LHCN-M2 (cell line): ENCODE measurements at regions not wholly inside any gene's neighbourhood (a gene's known extent, or its start where the extent isn't known, plus 50 kb on each side); places are given as distances from the start of the nearest gene placed in this dataset.
"Not testable (repeated sequence)": the region's sequence is repeated elsewhere in the genome, so short reads cannot be mapped to it uniquely, and the experiment has no call there.

Experiments used
- DNase-seq: peaks from one replicate; pipeline ENCODE4 v3.0.0-alpha.2; 2012; ENCODE audit warnings: low read depth

DNA sequence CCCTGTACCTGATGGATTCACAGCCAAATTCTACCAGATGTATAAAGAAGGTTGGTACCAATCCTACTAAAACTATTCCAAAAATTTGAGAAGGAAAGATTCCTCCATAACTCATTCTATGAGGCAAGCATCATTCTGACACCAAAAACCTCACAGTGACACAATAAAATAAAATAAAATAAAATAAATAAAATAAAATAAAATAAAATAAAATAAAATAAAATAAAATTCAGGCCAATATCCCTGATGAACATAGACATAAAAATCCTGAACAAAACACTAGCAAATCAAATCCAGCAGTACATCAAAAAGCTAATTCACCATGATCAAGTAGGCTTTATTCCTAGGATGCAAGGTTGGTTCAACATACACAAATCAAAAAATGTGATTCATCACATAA, 108.1 kb downstream of the PROX1 start:
- DNase-seq: not testable (repeated sequence)

DNA sequence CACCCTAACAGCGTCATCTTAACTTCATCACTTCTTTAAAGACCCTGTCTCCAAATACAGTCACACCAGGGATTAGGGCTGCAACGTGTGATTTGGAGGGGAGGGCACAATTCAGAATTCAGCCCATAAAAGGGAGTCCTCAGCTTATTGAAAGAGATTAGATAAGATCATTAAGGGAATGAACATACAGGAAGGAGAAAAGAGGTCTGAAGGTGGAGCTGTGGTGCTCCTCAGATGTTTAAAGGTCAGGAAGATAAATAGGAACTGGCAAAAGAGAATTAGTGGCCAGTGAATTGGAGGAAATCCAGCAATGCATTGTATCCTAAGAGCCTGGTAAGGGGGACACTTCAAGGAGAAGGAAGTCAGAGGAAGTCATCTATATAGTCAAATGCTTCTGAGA, 113.5 kb downstream of the PROX1 start:
- DNase-seq: peak; percentile 6

DNA sequence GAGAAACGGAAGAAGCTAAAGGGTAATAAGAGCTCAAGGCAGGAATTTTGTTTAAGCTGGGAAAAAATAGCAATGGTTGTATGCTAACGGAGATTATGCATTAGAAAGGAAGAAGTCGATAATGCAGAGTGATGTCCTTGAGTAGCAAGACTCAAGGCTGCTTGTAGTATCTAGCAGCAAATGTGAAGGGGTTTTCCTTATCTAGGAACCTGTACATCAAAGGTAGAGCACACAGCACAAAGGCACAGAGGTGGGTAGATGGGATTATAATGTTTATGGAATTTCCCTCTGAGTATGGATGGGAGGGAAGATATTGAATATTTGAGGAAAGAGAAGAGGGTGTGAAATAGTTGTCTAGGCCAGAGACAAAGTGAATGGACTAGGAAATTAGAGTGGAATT, 114.1 kb downstream of the PROX1 start:
- DNase-seq: no peak

DNA sequence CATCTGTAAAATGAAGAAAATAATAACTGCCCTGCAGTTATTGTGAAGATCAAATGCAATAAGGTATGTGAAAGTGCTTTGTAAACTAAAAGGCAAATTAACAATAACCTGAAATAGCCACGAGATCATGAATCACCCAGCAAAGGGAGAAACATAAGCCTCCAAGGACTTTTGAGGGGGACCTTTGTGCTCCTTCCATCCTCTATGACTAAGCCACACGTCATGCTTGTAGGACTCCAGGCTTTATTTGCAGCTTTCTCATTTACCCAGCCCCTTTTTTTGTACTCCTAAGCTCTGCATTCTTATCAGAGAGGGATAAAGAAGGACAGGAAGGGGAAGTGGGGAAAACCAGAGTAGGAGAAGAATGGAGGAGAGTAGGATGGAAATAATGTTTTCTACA, 115.1 kb downstream of the PROX1 start:
- DNase-seq: peak; percentile 96

DNA sequence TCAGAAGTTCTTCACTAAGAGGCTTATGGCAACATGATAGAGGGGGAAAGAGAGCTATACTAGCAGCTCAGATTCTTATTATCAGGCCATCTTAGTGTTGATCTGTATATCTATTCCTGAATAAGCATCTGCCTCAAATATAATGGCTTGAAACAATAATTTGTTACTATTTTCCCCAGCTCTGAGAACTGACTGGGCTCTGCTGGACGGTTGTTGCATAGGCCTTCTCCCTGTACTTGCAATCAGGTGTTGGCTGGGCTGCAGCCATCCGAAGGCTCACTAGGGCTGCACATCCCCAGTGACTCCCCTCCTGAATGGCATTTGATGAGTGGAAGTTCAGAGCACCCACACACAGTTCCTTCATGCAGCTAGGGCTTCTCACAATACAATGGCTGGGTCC, 116.0 kb downstream of the PROX1 start:
- no peak for DNase-seq

DNA sequence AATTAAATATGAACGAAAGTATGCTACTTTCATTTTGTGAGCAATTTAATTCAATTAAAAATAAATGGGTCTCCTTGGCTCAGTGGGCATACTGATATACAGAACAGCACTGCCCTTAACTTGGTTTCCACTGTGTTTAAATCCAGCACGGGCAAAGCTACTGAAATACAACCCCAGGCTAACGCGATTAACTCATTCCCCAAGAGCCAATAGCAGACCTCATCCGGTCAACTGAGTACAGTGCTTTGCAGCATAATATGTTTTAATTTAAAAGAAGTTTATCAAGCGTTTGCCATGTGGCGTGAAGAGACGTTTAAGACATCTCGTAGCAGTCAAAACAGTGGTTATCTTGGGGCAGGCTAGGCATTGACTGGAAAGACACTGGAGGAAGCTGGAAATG, 118.6 kb downstream of the PROX1 start:
- no peak for DNase-seq

DNA sequence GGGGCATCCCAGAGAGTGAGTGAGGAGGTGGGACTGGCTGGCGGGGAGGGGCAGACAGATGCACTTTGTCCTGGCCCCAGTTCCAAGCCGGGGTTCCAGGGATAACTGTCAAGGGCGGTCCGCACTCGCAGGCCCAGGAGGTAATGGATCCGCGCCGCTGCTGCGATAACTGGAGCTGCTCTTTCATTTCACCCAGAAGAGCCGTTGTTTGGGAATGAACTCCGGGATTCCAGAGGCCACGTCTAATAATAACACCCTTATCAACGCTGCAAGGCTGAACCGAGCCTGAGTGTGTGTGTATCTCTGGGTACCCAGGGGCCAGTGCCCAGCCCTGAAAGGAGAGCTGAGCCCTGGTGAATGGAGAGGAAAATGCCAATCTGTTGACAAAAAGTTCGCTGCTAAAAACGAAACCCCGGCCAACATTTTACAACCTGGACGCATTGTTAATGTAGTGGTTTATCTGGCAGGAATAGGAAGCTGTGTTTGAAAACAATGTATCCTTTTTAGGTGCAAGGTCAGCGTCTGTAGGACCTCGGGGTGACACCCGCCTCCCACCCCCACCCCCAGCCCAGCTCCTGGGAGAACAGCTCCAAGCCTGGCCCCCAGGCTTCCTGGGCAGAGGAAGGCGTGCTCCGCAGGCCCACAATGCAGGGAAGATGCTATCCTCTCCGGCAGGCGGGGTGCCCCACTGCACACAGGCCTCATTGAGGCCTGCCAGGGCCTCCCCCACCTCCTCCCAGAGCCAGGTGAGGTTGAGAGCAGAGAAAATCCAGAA, 119.7 kb downstream of the PROX1 start:
- DNase-seq: no peak

DNA sequence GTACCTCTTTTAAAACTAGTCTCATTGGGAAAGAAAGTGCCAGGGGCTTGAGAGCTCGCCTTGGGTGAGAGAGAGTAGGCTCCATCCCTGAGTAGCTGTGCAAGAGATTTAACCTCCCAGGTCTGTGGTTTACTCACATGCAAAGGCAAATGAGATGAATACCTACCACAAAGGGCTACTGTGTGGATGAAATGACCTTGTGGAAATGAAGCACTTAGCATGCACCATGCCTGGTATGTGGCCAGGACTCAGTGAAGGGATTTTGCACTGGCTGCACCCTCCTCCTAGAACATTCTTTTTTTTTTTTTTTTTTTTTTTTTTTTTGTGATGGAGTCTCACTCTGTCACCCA, 120.3 kb downstream of the PROX1 start:
- no peak for DNase-seq

DNA sequence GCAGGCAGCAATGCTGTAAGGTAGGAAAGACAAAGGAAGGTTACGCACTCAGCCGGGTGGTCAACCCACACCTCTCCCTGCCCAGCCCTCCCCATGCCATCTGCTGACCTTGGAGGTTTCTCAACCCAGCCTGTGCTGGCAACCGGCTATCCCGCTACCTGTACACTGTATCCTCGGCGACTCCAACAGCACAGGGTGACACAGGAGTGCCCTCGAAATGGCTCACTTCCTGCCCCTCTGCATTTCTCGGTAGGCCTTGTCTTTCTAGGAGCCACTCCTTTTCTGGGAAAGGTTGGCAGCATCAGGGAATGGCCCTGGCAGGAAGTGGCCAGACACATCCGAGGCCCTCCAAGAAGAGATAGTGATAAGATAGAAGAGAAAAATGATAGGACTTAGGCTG, 124.0 kb downstream of the PROX1 start:
- DNase-seq: no peak

DNA sequence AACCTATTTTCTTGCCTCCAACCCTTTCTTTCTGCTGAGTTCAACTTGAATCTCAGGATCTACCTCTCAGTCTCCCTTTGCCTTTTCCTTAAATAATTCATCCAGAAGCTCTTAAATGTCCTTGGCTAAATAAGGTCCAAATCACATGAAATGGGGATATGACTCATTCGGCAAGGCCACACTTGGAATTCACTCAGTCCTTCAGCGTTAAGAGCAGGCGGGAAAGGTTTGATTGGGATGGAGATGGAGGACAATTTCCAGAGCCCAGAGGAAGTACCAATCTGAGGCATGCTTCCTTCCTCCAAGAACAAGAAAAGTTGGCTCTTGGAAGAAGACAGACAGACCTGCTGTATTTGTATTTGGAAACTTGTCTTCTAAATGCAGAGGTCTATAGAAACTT, 128.5 kb downstream of the PROX1 start:
- peak; percentile 22 for DNase-seq

DNA sequence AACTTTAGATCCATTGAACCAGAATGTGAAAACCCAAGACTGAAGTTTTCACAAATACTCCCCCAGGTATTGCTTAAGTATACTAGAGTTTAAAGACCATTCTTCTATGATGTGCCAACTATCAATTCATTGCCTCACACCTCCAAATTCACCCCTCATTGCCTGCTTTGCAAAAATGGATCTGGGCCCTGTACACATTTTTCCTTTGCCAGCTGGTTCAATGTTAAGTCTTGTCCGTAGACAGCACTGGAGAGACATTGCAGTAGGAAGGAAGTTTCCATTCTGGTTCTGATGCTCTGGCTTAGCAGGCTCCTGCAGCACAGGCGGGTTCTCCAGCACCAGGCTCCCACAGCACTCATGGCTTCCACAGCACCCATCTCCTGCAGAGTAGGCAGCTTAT, 130.0 kb downstream of the PROX1 start:
- no peak for DNase-seq

DNA sequence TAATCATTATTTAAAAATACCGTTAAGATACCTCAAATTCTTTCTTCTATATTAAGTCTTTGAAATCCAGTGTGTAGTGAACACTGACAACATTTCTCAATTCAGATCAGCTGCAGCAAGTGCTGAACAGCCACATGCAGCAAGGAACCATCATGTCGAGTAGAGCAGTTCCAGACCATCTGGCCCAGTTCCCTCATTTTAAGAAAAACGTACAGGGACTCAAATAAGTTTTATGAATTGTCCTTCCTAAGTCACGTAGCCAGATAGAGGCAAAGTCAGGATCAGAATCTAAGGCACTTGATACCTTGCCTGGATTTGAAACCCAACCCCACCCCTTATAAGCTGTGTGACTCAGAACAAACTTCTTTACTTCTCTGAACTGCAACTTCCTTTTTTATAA, 132.4 kb downstream of the PROX1 start:
- DNase-seq: no peak

DNA sequence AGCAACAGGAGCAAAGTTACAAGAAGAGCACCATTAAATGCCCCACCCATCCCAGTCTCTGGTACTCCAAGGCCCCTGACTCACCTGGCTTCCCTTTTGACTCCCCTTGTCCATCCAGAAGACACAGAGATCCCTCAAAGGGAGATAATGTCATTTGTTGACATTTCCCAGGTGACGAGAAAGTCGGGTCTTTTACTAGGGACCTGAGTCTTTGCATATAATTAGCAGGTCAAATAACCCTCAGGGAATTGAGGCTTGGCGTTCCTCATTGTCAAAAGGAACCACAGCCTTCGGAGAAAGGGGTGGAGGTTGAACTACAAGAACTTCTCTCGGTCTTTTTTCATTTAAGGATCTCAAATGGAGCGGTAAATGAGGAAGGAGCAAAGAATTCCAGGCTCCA, 133.2 kb downstream of the PROX1 start:
- DNase-seq: no peak

DNA sequence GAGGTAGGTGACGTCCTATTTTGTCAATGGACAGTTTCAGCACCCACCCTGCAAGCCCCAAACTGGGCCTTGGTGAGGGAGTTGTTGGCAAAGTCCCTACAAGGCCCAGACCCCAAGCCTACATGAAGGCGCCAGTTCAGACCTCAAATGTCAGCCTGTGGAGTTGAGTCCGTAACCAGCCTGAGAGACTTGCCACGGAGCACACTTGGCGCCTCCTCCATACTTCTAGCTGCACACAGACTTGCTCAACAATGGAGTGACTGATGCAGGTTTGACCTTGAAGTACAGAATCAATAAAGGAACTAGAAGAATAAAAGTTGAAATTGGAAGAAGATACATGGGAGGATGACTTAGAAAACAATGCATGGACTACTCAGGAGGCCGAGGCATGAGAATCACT, 134.3 kb downstream of the PROX1 start:
- DNase-seq: no peak

DNA sequence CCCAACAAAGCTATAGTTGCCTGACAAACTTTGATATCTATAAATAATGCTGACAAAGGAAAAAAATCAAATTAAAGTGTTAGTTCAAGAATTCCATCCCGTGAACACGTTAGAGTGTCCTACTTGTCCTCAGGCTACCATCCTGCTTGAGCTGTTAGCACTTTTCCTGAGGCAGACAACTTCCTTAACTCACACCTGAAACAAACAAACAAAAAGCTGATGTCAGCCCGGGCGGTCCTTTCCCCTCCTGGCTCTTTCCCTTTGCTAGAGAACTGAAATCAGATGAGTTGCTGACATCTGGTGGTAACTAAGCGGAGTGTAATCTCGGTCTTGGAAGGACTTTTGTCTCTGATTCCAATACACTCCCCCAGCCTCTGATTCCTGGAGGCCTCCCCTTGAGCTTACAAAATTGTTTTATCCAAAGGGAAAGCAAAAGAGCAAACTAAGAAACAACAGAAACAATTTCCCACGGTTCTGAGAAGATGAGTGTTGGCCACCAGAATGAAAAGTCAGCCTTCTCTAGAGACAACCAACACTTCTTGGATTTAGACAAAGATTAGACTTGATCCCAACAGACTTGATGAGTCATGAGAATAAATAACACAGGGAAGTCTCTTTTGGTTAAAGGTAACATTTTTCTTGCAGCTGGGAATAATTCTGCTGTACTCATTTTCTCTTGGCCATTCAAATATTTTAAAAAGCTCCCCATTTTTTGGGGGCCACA, 135.4 kb downstream of the PROX1 start:
- peak; percentile 66 for DNase-seq

DNA sequence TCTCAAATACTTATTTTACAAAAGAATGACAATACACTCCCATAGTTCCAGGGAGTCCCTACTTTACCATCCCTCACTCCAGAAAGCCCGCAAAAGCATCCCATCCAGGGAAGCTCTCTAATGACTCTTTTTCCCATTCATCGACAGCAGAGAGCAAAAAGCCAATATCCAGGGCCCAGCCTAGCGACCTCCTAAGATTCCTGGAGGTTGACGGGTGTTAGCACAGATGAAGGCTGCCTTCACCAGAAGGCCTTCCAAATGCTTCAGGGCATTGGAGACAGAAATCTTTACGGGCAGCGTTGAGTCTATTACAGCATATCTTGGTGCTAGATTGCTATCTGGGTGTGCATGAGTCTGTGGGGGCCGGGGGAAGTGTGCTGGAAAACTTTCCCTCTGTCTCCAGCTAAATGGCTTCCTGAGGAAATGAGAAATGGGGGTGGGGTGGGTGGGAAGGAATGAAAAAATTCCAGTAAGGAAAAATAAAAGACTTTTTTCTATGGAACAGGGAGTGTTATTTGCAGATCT, 136.6 kb downstream of the PROX1 start:
- no peak for DNase-seq

DNA sequence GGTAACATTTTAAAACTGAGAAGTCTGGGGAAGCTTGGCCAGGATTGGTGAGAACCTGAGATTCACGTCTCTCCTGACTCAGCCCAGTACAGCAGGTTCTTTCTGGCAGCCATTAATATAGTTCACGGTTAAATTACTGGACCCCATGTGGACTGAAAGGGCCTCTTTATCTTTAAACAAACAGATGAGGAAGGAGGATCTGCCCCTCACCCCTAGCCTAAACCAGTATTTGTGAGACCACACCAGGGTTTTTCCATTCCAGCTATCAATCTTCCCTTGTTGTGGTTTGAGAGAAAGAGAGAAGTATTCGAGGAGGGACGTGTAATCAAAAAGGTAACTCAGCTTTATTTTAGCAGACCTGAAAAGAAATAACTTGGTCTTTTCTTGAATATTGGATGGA, 137.1 kb downstream of the PROX1 start:
- no peak for DNase-seq

DNA sequence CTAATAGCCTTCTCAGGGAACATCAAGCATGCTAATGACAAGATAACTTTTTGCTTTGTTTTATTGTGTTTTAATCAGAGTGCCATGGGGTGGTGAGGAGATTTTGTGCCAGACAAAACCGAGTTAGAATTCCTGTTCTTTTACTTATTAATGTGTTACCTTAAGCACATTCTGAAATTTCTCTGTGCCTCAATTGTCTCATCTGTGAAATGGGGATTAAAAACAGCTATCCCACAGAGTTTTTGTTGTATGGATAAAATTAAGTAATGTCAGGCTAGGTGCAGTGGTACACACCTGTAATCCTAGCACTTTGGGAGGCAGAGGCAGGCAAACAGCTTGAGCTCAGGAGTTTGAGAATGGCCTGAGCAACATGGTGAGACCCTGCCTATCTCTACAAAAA, 138.0 kb downstream of the PROX1 start:
- DNase-seq: no peak

DNA sequence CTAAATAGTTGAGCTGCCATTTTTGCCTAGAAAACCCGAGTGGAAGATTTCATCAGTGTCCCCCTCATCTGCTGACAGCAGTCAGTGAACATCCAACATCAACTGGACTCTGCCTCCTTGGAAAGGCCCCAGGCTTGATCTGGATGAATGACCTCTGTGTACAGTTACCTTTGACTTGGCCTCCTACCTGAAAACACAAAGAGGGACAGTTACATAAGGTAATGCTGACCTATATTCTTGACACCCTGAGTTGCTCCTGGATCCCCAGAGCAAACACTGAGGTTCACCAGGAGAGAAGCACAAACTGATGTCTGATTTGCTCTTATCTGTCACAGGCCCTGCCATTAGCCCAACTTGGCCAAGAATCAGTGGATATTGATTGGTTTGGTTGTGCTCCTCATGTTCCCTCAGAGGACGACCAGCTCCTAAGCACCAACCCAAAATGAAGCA, 138.9 kb downstream of the PROX1 start:
- DNase-seq: no peak

DNA sequence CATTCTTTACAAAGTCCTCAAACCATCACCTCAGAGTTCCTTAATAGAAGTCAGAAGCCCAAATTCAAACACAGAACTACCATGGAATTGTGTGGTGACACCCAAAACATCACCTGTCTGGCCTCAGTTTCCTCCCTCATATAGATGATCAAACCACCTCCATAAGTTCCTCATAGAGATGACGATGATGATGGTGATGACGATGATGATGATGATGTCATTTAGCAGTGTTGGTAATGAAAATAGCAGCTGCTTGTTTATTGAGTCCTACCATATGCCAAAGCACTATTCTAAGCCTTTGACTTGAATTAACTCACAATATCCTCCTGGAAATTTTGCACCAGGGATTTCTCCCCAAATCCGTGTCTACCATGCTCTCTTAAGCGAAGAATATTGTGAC, 139.9 kb downstream of the PROX1 start:
- no peak for DNase-seq

DNA sequence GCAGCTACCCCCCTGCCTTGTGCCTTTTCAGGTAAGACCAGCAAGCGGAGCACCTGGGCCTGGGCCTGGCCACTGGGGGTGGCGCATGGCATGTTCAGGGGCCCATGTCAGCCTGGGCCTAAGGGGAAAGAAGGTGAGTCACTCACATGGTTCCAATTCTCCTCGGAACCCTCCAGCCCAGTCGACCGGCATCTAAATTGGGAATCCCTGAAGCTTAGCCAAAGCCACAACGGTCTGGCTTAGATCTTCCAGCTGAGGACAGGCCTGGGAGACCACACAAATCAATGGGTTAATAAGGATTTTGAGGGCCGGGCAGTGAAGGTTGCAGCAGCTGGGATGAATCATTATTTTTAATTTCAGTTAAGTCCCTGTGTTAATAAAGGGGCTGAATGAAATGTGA, 145.1 kb upstream of the SMYD2 start:
- DNase-seq: peak; percentile 14

DNA sequence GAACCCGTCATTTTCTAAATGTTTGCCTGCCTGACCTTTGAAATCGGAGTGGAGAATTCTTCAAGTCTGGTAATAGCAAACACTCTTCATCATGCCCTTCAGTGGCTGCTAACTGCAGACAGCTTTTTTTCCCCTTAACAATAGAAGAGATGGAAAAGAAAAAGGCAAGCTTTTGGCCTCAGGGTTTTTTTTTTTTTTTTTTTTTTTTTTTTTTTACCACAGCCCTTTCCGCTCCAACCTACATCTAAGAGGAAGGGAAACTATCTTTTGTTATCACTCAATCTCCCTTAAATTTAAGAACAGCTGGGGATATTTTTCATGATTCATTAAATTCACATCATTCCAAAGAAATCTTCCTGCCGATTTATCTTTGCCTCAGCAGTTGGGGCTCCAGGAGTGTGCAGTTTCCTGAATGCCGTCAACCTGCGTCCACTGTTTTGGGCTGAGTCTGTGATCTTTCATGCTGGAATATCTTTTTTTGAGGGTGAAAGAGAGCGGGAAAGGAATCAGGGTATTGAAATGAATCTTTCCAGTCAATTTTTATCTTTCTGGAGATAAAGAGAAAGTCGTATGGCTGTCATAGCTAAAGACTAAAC, 144.5 kb upstream of the SMYD2 start:
- no peak for DNase-seq

DNA sequence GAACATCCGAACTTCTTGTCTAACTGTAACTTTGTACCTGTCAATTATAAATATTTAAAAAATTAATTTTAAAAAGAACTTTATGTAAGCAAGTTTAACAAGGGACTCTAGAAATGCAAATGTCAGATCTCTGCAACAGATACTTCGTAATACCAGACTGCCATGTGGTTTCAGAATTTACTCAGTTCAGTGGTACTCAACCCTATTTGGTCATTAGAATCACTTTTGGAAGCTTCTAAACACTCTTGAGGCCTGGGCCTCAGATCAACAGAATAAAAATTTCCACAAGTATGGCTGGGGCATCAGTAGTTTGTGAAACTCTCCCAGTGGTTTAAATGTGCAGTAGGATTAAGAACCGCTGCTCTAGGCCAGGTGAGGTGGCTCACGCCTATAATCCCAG, 139.5 kb upstream of the SMYD2 start:
- no peak for DNase-seq
